Spleen (tissue), 7 donors: ENCODE measurements at regions not wholly inside any gene's neighbourhood (a gene's known extent, or its start where the extent isn't known, plus 50 kb on each side); places are given as distances from the start of the nearest gene placed in this dataset.
"Not testable (repeated sequence)": the region's sequence is repeated elsewhere in the genome, so short reads cannot be mapped to it uniquely, and the experiment has no call there.

ENCODE experiments used
- POLR2A ChIP-seq, 3 donors: fragments of 450-650 bp; IDR thresholded peaks; one replicate each; pipeline ENCODE4 v1.5.1; 2017; ENCODE audit warnings: antibody characterized with exemption in 3 of 3, mild to moderate bottlenecking in 1 of 3
- TF ChIP-seq, protein P1 (sequence below), 11 experiments: fragments of 200-600 bp in 7 of 11; fragments of 450-650 bp in 4 of 11; sonication (generic) in 4 of 11; IDR thresholded peaks in 8 of 11; conservative IDR thresholded peaks in 3 of 11; 1 replicate in 7 of 11; 2 replicates in 4 of 11; pipeline versions ENCODE4 v1.4.0 to v1.8.0; 2016 to 2021; ENCODE audit warnings: antibody characterized with exemption in 11 of 11, inconsistent platforms in 4 of 11, mild to moderate bottlenecking in 1 of 11
- donor health status: DM: no; HTN: no; CAD: no; lungs with moderate emphysema.
- donor health status: DM: no; HTN: no; CAD: no.
- donor health status: DM: no; HTN: no; CAD: no.

DNA sequence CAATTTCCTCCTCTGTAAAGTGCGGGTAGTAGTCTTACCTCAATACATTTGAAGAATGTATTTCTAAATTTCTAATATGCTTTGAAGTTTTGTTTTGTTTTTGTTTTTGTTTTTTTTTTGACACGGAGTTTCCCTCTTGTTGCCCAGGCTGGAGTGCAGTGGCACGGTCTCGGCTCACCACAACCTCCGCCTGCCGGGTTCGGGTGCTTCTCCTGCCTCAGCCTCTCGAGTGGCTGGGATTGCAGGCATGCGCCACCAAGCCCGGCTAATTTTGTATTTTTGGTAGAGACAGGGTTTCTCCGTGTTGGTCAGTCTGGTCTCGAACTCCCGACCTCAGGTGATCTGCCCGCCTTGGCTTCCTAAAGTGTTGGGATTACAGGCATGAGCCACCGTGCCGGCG lies 261.8 kb downstream of the RNF144A start:
- TF ChIP-seq POLR2A (IDR thresholded peaks at IDR 0.05), result not testable (repeated sequence)
- TF ChIP-seq, protein P1, sequence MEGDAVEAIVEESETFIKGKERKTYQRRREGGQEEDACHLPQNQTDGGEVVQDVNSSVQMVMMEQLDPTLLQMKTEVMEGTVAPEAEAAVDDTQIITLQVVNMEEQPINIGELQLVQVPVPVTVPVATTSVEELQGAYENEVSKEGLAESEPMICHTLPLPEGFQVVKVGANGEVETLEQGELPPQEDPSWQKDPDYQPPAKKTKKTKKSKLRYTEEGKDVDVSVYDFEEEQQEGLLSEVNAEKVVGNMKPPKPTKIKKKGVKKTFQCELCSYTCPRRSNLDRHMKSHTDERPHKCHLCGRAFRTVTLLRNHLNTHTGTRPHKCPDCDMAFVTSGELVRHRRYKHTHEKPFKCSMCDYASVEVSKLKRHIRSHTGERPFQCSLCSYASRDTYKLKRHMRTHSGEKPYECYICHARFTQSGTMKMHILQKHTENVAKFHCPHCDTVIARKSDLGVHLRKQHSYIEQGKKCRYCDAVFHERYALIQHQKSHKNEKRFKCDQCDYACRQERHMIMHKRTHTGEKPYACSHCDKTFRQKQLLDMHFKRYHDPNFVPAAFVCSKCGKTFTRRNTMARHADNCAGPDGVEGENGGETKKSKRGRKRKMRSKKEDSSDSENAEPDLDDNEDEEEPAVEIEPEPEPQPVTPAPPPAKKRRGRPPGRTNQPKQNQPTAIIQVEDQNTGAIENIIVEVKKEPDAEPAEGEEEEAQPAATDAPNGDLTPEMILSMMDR (IDR thresholded peaks at IDR 0.05 in 8 of 11, conservative IDR thresholded peaks at IDR 0.05 in 3 of 11), result not testable (repeated sequence)
